ENCODE measurements at regions not wholly inside any gene's neighbourhood (a gene's known extent, or its start where the extent isn't known, plus 50 kb on each side); places are given as distances from the start of the nearest gene placed in this dataset.

GRCh38 chr4:35080799-35081198 is 1163.5 kb downstream of the ARAP2 start:
- no peak for DNase-seq

- peak; percentile 11 for DNase-seq
Measured at GRCh38 chr4:35087218-35087617, 1157.1 kb downstream of the ARAP2 start.

GRCh38 chr4:35100932-35101331 is 1143.4 kb downstream of the ARAP2 start:
- DNase-seq: no peak

GRCh38 chr4:35102066-35102465 is 1142.2 kb downstream of the ARAP2 start:
- no peak for DNase-seq

GRCh38 chr4:35105486-35105885 is 1138.8 kb downstream of the ARAP2 start:
- DNase-seq: no peak

- DNase-seq: no peak
Measured at GRCh38 chr4:35106091-35106734, 1138.1 kb downstream of the ARAP2 start.

GRCh38 chr4:35124106-35124505 is 1120.2 kb downstream of the ARAP2 start:
- no peak for DNase-seq

- DNase-seq: no peak
Measured at GRCh38 chr4:35125995-35126712, 1118.2 kb downstream of the ARAP2 start.

- DNase-seq: no peak
Measured at GRCh38 chr4:35138449-35138848, 1105.9 kb downstream of the ARAP2 start.

- DNase-seq: no peak
Measured at GRCh38 chr4:35147761-35148160, 1096.6 kb downstream of the ARAP2 start.

- DNase-seq: no peak
Measured at GRCh38 chr4:35151816-35152572, 1092.3 kb downstream of the ARAP2 start.

- no peak for DNase-seq
Measured at GRCh38 chr4:35163168-35163567, 1081.1 kb downstream of the ARAP2 start.

- DNase-seq: no peak
Measured at GRCh38 chr4:35164063-35164462, 1080.3 kb downstream of the ARAP2 start.

- no peak for DNase-seq
Measured at GRCh38 chr4:35166466-35166865, 1077.8 kb downstream of the ARAP2 start.

GRCh38 chr4:35167385-35167784 is 1076.9 kb downstream of the ARAP2 start:
- no peak for DNase-seq

GRCh38 chr4:35175487-35175886 is 1068.8 kb downstream of the ARAP2 start:
- DNase-seq: no peak

- peak; percentile 12 for DNase-seq
Measured at GRCh38 chr4:35175894-35176293, 1068.4 kb downstream of the ARAP2 start.

- DNase-seq: no peak
Measured at GRCh38 chr4:35182451-35182850, 1061.9 kb downstream of the ARAP2 start.

GRCh38 chr4:35189988-35190613 is 1054.2 kb downstream of the ARAP2 start:
- DNase-seq: no peak

GRCh38 chr4:35201403-35201802 is 1042.9 kb downstream of the ARAP2 start:
- DNase-seq: no peak

- no peak for DNase-seq
Measured at GRCh38 chr4:35216636-35217035, 1027.7 kb downstream of the ARAP2 start.

GRCh38 chr4:35217331-35217730 is 1027.0 kb downstream of the ARAP2 start:
- no peak for DNase-seq

- no peak for DNase-seq
Measured at GRCh38 chr4:35228313-35228712, 1016.0 kb downstream of the ARAP2 start.

GRCh38 chr4:35229021-35229420 is 1015.3 kb downstream of the ARAP2 start:
- DNase-seq: no peak

Data from NCI-H446 treated with DMSO at 0.1 percent for 48 hours (cell line).